Activated CD8-positive, alpha-beta memory T cell treated with anti-CD3 and anti-CD28 coated beads for 48 hours (primary cell): ENCODE measurements at regions not wholly inside any gene's neighbourhood (a gene's known extent, or its start where the extent isn't known, plus 50 kb on each side); places are given as distances from the start of the nearest gene placed in this dataset.
"Not testable (repeated sequence)": the region's sequence is repeated elsewhere in the genome, so short reads cannot be mapped to it uniquely, and the experiment has no call there.

ENCODE experiments used
- DNase-seq, 3 experiments: peaks; one replicate each; pipeline ENCODE4 v3.0.0-alpha.2; 2020; ENCODE audit warnings: low read depth in 2 of 3, low spot score in 2 of 3

DNA sequence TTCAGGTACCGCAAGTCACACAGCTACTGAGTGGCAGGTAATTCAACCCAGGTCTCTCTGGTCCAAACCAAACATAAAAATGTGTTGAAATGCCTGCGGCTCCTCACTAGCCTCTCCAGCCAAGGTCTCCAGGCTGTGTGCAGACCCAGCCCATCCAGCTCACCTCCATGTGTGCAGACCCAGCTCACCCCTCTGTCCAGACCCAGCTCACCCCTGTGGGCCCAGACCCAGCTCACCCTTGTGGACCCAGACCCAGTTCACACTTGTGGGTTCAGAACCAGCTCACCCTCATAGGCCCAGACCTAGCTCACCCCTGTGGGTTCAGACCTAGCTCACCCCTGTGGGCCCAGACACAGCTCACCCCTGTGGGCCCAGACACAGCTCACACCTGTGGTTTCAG is 188.0 kb upstream of the ADCY2 start:
- no peak for DNase-seq

DNA sequence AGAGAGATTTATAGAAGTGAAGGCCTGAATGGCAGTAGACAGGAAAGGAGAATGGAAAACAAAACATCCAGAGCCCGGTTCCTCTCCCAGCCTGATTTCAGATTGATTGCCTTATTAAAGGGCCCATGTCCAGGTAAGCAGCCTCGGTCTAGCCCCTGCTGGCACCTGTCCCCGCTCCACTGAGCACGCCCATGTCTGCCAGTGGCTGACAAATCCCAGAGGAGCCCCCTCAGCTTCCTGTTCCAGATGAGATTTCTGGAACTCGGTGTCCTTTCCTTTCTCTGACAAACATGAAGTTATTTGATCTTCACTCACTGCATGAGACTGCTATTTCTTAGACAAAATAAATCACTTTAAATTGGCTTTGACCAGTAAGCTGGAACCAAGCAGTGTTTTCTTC is 187.0 kb upstream of the ADCY2 start:
- no peak for DNase-seq

DNA sequence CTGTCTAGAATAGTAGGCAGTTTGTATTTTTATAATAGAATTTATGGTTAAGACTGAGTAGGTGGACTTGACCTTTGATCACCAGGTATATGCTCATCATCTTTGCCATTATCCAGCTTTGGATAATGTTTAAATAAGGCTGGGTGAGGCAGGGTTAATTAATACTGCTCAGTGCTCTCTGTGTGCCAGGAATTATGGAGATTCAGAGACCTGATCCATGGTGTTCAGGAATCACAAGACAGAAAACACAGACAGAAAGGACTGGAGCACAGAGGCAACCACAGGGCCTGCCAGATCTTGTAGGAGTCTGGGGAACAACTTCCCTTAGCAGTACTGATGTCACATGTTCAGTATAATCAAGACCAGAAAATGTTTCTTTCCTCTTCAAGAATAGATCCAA is 186.3 kb upstream of the ADCY2 start:
- no peak for DNase-seq

DNA sequence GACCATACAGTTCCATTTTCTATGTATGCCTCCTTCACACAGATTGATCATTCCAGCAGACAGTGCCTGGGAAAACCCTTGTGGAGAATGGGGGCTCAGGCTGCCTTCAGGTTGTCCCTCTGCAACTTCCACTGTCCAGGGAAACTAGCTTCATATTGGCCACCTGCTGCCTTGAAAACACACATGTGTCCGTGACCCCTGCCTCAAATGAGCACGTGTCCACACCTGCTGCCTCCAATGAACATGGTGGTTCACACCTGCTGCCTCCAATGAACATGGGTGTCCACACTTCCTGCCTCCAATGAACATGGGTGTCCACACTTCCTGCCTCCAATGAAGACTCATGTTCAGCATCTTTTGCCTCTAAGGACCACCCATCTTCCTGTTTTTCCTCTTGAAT is 185.4 kb upstream of the ADCY2 start:
- DNase-seq: no peak

DNA sequence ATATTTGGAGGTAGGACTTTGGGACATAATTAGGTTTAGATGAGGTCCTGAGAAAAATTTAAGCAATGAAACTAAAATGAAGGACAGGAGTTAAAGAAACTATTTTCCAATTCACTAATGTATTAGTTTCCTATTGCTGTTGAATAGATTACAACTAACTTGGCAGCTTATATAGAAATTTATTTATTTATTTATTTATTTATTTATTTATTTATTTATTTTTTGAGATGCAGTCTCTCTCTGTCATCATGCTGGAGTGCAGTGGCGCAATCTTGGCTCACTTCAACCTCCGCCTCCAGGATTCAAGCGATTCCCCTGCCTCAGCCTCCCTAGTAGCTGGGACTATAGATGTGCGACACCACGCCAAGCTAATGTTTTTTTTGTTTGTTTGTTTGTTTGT is 182.4 kb upstream of the ADCY2 start:
- DNase-seq: no peak

DNA sequence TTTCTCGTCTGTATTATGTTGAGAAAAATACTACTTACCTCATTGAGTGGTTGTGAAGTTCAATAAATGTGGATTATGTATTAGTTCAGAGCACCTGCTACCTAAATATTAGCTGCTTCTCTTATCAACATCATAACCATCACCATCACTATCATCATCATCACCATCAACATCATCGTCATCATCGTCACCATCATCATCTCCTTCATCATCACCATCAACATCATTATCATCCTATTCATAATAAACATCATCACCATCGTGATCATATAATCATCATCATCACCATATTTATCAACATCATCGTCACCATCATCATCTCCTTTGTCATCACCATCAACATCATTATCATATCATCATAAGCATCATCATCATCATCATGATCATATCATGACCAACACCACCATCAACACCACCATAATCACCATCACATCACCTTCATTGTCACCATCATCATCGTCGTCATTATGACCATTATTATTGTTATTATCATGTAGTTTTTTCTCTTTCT is 181.0 kb upstream of the ADCY2 start:
- DNase-seq: no peak

DNA sequence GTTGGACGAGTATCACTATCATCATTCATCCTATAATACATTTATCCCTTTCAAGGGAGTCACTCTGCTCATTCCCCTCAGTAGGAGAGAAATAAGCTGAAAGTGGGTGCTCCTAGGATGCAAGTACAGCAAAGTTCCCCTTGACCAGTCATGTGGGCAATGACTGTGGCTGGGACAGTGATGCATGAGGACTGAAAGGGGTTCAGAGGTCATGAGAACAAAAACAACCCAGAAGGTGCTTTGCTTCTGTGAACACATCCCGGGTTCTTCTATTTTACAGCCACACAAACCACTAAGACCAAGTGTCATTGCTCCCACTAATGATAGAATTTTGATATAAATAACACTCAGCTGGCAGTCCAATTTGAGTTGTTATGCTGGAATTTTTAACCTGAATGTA is 177.8 kb upstream of the ADCY2 start:
- no peak for DNase-seq

DNA sequence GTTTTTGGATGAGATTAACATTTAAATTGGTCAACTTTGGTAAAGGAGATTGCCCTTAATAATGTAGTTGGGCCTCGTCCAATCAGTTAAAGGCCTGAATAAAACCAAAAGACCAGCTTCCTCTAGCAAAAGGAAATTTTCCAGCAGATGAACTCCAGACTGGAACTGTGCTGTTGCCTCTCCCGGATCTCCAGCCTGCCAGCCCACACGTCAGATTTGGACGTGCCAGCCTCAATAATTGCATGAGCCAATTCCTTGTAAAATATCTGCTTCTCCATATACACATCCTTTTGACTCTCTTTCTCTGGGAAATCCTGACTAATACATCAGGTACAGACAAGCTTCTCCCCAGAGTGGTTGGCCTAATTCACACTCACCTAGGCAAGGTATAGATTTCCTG is 175.8 kb upstream of the ADCY2 start:
- DNase-seq: no peak

DNA sequence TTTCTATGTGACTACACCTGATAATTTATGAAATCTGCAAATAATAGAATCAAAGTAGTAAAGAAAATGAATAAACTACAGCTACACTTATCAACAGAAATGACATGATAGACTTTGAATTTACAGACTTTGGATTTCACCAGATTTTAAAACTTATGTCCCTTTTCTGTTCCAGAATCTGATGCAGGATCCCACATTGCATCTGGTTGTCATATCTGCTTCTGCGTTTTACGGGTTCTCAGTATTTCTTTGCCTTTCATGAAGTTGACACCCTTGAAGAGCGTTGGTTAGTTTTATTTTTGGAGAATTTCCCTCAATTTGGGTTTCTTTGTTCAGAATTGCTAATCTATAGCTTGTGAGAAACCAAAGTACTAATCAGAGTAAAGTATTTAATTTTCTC is 174.9 kb upstream of the ADCY2 start:
- DNase-seq: no peak

DNA sequence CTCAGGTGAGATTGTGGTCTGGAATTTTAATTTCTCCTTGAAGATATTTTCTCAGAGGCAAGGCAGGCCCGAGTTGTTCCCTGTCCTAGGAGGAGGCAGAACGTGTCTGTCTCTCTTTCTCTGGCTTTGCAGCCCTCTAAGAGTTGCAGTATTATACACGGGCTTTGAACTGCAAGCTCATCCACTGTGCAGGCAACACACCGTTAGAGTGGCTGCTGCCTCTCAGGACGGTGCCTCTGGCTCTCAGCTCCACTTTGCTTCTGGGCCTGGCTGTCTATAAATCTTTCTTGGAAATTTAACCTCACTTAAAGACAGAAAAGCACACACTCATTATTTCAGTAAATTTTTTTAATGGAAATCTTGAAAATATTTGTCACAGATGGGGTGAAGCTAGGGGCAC is 170.1 kb upstream of the ADCY2 start:
- DNase-seq: no peak

DNA sequence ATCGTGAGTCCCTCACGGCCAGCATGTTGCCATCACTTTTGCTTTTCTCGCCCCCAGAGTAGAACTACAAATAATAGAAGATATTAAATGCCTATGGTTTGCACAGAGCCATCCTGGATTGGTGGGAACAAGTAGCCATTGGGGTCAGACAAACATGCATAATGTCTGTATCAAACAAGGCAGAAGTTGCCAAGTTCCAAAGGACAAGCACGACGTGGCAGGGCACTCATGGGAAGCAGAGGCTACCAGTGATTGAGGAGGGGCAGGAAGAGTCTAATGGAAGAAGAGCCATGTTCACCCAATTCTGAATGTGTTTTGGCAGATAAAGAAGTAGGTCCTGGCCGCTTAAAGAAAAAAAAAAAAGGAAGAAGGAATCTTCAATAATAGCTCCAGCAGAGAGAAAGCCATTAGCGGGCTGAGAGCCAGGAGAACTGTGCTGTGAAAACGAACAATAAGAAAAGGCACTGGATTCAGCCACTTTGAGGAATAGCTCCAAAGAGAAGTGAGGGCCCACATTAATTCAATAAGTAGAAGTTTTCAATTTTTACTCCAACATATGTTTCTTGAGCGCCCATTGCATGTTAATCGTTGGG is 153.7 kb upstream of the ADCY2 start:
- no peak for DNase-seq

DNA sequence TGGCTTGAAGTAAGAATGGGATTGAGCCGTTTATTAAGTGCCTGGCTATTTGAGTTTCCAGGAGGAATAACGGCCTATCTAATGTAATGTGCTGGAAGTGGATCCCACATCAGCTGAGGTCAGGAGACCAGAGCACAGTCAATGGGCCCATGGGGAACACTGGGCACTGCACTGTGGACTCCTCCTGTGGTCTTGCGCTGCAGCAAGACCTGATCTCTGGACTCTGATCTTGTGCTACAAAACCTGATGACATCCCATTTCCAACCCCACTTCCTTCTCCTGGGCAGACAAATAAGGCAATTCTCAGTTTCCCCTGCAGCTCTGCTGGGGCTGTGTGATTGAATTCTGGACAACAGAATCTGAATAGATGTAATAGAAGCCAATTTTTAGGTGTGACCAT is 151.7 kb upstream of the ADCY2 start:
- DNase-seq: no peak

DNA sequence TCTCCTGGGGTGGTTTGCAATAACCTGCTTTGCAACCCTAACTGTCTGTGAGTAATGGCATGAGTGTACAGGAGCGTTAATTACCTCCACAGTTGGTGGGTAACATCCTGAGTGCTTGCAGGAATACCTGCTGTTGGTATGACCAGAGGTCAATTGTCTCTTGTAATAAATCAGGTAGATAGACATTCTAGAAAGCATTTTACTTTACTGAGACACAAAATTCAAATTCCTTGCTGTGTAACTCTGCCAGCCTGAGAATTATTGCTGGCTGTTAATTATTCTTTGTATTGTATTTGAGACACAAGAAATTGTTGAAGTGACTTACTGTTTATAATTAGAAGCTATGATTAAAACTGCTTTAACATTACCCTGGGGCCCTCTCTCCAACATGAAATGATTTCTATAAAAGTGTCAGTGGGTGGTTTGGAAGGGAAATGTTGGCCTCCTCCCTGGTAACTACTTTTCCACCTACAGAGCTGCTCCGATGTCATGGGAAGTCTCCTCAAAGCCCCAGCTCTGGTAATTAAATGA is 150.8 kb upstream of the ADCY2 start:
- DNase-seq: no peak

DNA sequence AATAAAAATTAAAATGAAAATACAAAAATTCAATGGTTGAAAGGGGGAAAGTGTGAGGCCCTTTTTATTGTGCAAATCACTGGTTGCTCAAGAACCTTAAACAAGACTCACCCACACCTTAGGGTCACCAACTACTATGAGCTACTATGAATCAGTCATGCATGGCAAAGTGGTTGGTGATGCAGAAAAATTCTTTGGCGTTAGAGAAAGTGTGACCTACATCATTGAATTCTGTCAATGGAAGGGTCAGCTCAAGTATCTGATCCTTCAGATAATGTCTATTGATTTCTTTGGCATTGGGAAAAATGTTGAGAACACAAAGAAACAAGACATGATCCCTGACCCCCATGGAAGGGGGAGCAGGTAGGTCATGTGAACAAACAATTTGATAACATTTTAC is 149.7 kb upstream of the ADCY2 start:
- no peak for DNase-seq

DNA sequence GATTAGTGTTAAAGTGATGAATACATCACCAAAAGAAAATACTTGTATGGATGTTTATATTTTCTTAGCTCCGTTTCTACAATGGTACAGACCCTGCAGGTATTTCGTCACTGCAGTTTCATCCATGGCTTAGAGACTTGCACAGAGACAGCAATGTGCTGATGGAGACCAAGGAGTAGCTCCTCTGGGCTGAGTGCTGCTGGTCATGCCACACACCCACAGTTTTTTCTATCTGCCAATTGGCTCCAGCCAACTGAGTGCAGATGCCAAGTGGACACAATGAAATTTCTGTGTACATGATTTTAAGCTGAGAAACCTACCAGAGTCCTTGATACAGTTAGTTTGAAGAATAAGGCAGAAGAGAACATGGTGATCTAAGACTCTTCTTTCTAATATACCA is 145.9 kb upstream of the ADCY2 start:
- DNase-seq: no peak

DNA sequence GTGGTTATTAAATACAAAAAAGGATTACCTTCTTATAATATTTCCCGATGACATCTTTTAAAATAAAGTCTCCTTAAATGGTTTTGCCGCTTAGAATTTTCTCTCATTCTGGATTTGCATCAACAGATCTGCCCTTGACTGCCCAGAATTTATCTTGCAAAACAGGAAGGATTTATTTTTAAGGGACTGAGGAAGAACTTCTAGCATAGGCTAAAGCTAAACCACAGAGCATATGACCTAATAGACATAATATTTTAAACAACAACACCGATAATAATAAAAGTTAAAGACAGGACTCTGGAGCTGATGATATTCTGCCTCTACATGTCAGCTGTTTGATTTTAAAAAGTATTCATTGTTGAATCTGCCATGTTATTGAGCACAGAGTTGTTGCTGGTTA is 145.3 kb upstream of the ADCY2 start:
- no peak for DNase-seq

DNA sequence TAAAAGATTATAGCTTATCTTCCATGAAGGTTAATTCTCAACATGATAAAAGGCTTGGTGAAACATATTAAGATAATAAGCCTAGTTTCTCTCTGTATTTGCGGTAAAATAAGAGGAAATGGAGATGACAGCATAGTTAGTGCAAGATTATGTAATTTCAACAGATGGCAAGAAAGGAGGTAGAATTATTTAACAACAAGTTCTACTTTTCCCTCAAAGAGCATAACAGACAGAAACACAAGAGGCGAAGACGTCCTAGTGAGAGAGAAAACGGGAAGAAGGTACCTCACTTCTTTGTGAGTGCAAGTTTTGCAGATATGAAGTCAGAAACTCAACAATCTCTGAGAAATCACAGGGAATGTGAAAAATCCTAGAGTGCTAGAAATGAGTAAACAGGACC is 144.8 kb upstream of the ADCY2 start:
- DNase-seq: no peak

DNA sequence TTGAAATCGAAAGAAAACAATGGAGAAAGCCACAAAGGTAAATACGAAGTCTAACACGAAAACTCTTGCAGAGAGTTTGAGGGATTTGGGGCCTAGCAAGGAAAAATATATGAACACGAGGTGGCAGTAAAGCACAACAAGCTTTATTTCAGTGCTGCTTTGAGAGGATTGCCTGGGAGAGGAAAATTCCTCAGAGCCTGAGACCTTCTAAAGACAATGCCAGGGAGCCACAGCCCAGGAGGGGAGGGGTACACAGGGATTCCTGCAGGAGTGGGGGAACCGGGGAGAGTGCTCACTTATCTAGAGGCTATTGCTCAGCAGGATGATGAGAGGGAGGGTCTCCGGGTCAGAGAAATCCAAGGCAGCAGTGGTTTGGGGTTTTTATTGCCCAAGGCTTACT is 134.9 kb upstream of the ADCY2 start:
- DNase-seq: no peak

DNA sequence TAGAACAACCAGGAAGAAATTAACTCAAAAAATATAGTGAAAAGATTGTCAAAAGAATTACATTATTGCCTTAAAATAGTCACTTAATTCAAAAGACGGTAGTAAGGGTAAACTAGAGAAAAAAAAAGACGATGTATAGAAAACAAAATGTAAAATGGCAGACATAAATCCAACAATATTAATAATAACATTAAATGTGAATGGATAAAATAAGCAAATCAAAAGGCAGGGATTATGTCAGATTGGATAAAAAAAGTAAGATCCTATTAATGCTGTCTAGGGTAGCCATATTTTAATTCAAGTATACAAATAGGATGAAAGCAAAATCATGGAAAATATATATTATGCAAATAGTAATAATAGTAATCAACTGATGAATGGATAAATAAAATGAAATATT is 134.0 kb upstream of the ADCY2 start:
- no peak for DNase-seq

DNA sequence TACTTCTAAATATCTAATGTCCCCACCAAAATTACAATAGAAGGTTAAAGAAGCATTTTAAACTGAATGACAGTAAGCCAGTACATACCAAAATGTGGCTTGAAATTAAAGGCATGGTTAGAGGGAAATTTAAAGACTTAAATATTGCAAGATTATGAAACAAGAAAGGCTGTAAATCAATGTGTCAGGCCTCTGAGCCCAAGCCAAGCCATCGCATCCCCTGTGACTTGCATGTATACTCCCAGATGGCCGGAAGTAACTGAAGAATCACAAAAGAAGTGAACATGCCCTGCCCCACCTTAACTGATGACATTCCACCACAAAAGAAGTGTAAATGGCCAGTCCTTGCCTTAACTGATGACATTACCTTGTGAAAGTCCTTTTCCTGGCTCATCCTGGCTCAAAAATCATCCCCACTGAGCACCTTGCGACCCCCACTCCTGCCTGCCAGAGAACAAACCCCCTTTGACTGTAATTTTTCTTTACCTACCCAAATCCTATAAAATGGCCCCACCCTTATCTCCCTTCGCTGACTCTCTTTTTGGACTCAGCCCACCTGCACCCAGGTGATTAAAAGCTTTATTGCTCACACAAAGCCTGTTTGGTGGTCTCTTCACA is 132.4 kb upstream of the ADCY2 start:
- not testable (repeated sequence) for DNase-seq

DNA sequence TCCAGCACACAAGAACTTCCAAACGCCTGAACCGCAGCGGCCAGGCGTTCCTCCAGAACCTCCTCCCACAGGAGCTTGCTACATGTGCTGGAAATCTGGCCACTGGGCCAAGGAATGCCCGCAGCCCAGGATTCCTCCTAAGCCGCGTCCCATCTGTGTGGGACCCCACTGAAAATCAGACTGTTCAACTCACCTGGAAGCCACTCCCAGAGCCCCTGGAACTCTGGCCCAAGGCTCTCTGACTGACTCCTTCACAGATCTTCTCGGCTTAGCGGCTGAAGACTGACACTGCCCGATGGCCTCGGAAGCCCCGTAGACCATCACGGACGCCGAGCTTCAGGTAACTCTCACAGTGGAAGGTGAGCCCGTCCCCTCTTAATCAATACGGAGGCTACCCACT is 130.2 kb upstream of the ADCY2 start:
- DNase-seq: not testable (repeated sequence)

DNA sequence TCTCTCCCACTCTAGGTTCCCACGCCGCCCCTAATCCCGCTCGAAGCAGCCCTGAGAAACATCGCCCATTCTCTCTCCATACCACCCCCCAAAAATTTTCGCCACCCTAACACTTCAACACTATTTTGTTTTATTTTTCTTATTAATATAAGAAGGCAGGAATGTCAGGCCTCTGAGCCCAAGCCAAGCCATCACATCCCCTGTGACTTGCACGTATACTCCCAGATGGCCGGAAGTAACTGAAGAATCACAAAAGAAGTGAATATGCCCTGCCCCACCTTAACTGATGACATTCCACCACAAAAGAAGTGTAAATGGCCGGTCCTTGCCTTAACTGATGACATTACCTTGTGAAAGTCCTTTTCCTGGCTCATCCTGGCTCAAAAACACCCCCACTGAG is 127.2 kb upstream of the ADCY2 start:
- DNase-seq: not testable (repeated sequence)
